OCI-LY3 (cell line): ENCODE measurements at regions not wholly inside any gene's neighbourhood (a gene's known extent, or its start where the extent isn't known, plus 50 kb on each side); places are given as distances from the start of the nearest gene placed in this dataset.
A peak's percentile ranks its signal among the peaks of the same experiment; 100 is the strongest.

Experiments
- H2AFZ ChIP-seq: fragments of 200-600, 300-600 bp; shearing (Covaris generic); 2 replicates; pipeline ENCODE4 v1.6.0; 2014; ENCODE audit warnings: antibody characterized with exemption, low read depth, low read length
- H3K27ac ChIP-seq: fragments of 200-600, 300-600 bp; sonication (generic); 2 replicates; pipeline ENCODE4 v1.5.1; 2014; ENCODE audit warnings: mild to moderate bottlenecking, low read length, moderate library complexity, mixed read lengths
- H3K27me3 ChIP-seq: fragments of 200-600, 300-600 bp; sonication (generic); 2 replicates; pipeline ENCODE4 v1.6.1; 2014; ENCODE audit warnings: low read depth, low read length, mixed read lengths
- H3K36me3 ChIP-seq: fragments of 200-600, 300-600 bp; sonication (generic); replicated peaks from 2 replicates; pipeline ENCODE3; 2014; ENCODE audit warnings: low read depth, low read length, mixed read lengths
- H3K4me1 ChIP-seq: fragments of 300-600, 200-600 bp; sonication (generic); 2 replicates; pipeline ENCODE4 v1.6.1; 2014; ENCODE audit warnings: low read length, mixed read lengths
- H3K4me2 ChIP-seq: fragments of 200-600, 300-600 bp; sonication (generic); 2 replicates; pipeline ENCODE4 v1.6.1; 2014; ENCODE audit warnings: low read length, mixed read lengths
- H3K4me3 ChIP-seq: fragments of 300-600, 200-600 bp; sonication (generic); 2 replicates; pipeline ENCODE4 v1.5.1; 2014; ENCODE audit warnings: antibody characterized with exemption, mild to moderate bottlenecking, low read length, moderate library complexity
- H3K79me2 ChIP-seq: fragments of 300-600, 200-600 bp; shearing (Covaris generic); 2 replicates; pipeline ENCODE4 v1.6.1; 2014; ENCODE audit warnings: mild to moderate bottlenecking, low read length, mixed read lengths
- H3K9ac ChIP-seq: fragments of 300-600, 200-600 bp; shearing (Covaris generic); 2 replicates; pipeline ENCODE4 v1.6.0; 2014; ENCODE audit warnings: mild to moderate bottlenecking, low read length, moderate library complexity
- H3K9me3 ChIP-seq: fragments of 200-600, 300-600 bp; shearing (Covaris generic); 2 replicates; pipeline ENCODE4 v1.6.1; 2014; ENCODE audit warnings: low read length, mixed read lengths; ENCODE audit not compliant: insufficient read depth
- H4K20me1 ChIP-seq: fragments of 200-600, 300-600 bp; sonication (generic); 2 replicates; pipeline ENCODE4 v1.6.1; 2016; ENCODE audit warnings: low read length, mixed read lengths; ENCODE audit not compliant: insufficient read depth
- CTCF ChIP-seq: fragments of 200-600, 300-600 bp; sonication (generic); IDR thresholded peaks from 2 replicates; pipeline ENCODE4 v1.5.1; 2014; ENCODE audit warnings: antibody characterized with exemption, low read length, low read depth
- EZH2phosphoT487 ChIP-seq: fragments of 200-600 bp; shearing (Covaris generic); IDR thresholded peaks from 2 replicates; pipeline ENCODE4 v1.6.1; 2018; ENCODE audit warnings: antibody characterized with exemption, mixed run types, low read depth

GRCh38 chr12:4174417-4174816 is 99.1 kb upstream of the CCND2 start:
- Histone ChIP-seq H3K9me3 (no peaks in the 10 kb centered on the region), H2AFZ (no peak overlapping the region), H3K4me3 (no peak overlapping the region), H3K27ac (no peak overlapping the region), H3K27me3 (no peaks in the 10 kb centered on the region), H3K9ac (no peak overlapping the region), H4K20me1 (no peaks in the 10 kb centered on the region), H3K36me3 (no peaks in the 10 kb centered on the region), H3K4me1 (peaks cover 27% of the 10 kb centered on the region), H3K4me2 (no peak overlapping the region), H3K79me2 (no peaks in the 10 kb centered on the region)
- TF ChIP-seq CTCF: no peak

DNA sequence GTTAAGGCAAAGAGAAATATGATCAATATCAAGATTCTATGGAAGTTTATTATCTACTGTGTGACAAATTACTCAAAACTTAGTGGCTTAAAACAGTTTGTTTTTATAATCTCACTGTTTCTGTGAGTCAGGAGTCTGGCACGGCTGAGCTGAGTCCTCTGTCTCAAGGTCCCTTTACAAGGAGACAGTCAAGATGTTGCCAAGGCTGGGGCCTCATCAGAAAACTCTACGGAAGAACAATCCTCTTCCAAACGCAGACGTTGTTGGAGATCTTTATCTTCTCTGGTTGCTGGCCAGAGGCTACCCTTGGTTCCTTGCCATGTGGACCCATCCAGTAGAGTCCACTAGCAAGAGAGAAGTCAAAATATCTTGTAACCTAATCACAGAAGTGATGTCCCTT is 100.6 kb upstream of the CCND2 start:
- H3K27ac ChIP-seq: no peak overlapping the region
- no peak for TF ChIP-seq EZH2phosphoT487
- no peak for TF ChIP-seq CTCF

DNA sequence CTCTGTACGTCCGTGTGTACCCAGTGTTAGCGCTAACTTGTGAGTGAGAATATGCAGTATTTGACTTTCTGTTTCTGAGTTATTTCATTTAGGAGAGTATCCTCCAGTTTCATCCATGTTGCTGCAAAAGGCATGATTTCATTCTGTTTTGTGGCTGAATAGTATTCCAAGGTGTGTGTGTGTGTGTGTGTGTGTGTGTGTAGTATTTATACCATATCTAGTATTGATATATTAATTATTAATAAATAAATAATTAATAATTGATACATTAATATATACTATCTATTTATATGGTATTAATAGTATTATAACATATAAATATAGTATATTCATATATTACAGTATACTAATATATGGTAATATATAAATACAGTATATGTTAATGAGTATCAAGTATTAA is 101.8 kb upstream of the CCND2 start:
- peaks cover 35% of the 10 kb centered on the region for H3K4me1 ChIP-seq
- H3K27ac ChIP-seq: no peak overlapping the region
- H3K36me3 ChIP-seq: no peaks in the 10 kb centered on the region
- no peak overlapping the region for H2AFZ ChIP-seq
- H3K27me3 ChIP-seq: no peaks in the 10 kb centered on the region
- H4K20me1 ChIP-seq: no peaks in the 10 kb centered on the region
- TF ChIP-seq EZH2phosphoT487 (no peak), CTCF (no peak)
- no peak overlapping the region for H3K4me2 ChIP-seq
- no peak overlapping the region for H3K9ac ChIP-seq
- H3K9me3 ChIP-seq: no peaks in the 10 kb centered on the region
- H3K4me3 ChIP-seq: no peak overlapping the region
- H3K79me2 ChIP-seq: no peaks in the 10 kb centered on the region

More for the DNA sequence above, 100.6 kb upstream of the CCND2 start:
- Histone ChIP-seq H3K4me3 (no peak overlapping the region), H3K4me1 (peaks cover 30% of the 10 kb centered on the region), H3K27me3 (no peaks in the 10 kb centered on the region), H3K9me3 (no peaks in the 10 kb centered on the region), H3K79me2 (no peaks in the 10 kb centered on the region), H3K4me2 (no peak overlapping the region), H2AFZ (no peak overlapping the region), H3K36me3 (no peaks in the 10 kb centered on the region), H3K9ac (no peak overlapping the region), H4K20me1 (no peaks in the 10 kb centered on the region)

- no peaks in the 10 kb centered on the region for H3K79me2 ChIP-seq
- no peaks in the 10 kb centered on the region for H3K27me3 ChIP-seq
- H4K20me1 ChIP-seq: no peaks in the 10 kb centered on the region
- no peaks in the 10 kb centered on the region for H3K9me3 ChIP-seq
- H3K4me2 ChIP-seq: peak overlapping the region; percentile 38
- no peaks in the 10 kb centered on the region for H3K36me3 ChIP-seq
- H3K4me3 ChIP-seq: peak overlapping the region; percentile 2; the same call in 1 of the 2 replicates
- no peak overlapping the region for H3K27ac ChIP-seq
- TF ChIP-seq EZH2phosphoT487: no peak
- no peak for TF ChIP-seq CTCF
- peak overlapping the region; percentile 15; the same call in 1 of the 2 replicates for H2AFZ ChIP-seq
- H3K9ac ChIP-seq: no peak overlapping the region; the same call in 1 of the 2 replicates
- peaks cover 42% of the 10 kb centered on the region for H3K4me1 ChIP-seq
These were observed 103.6 kb upstream of the CCND2 start for GRCh38 chr12:4169959-4170358.
